ENCODE measurements at regions not wholly inside any gene's neighbourhood (a gene's known extent, or its start where the extent isn't known, plus 50 kb on each side); places are given as distances from the start of the nearest gene placed in this dataset.

GRCh38 chr1:198400063-198400462 is 140.4 kb downstream of the ATP6V1G3 start:
- H3K4me3 ChIP-seq (ENCODE audit: control insufficient read depth, low read depth, low read length), result no peak overlapping the region
- no peak for TF ChIP-seq CTCF (IDR thresholded peaks at IDR 0.05; ENCODE audit: control insufficient read depth, insufficient read depth, low read depth, low read length, missing control alignments)
- DNase-seq (ENCODE audit: low read depth), result no peak

- no peak for DNase-seq (ENCODE audit: low read depth)
- TF ChIP-seq CTCF (IDR thresholded peaks at IDR 0.05; ENCODE audit: control insufficient read depth, insufficient read depth, low read depth, low read length, missing control alignments), result no peak
- no peak overlapping the region for H3K4me3 ChIP-seq (ENCODE audit: control insufficient read depth, low read depth, low read length)
These were observed 141.0 kb downstream of the ATP6V1G3 start for GRCh38 chr1:198399452-198399851.

GRCh38 chr1:198397208-198397808 is 143.2 kb downstream of the ATP6V1G3 start:
- no peak for DNase-seq (ENCODE audit: low read depth)
- no peak for TF ChIP-seq CTCF (IDR thresholded peaks at IDR 0.05; ENCODE audit: control insufficient read depth, insufficient read depth, low read depth, low read length, missing control alignments)
- H3K4me3 ChIP-seq (ENCODE audit: control insufficient read depth, low read depth, low read length), result no peak overlapping the region

GRCh38 chr1:198391393-198392020 is 149.0 kb downstream of the ATP6V1G3 start:
- DNase-seq (ENCODE audit: low read depth), result no peak

GRCh38 chr1:198387587-198387986 is 152.9 kb downstream of the ATP6V1G3 start:
- no peak for DNase-seq (ENCODE audit: low read depth)
- no peak for TF ChIP-seq CTCF (IDR thresholded peaks at IDR 0.05; ENCODE audit: control insufficient read depth, insufficient read depth, low read depth, low read length, missing control alignments)
- H3K4me3 ChIP-seq (ENCODE audit: control insufficient read depth, low read depth, low read length), result no peak overlapping the region

More at GRCh38 chr1:198391393-198392020, 149.0 kb downstream of the ATP6V1G3 start:
- TF ChIP-seq CTCF (IDR thresholded peaks at IDR 0.05; ENCODE audit: control insufficient read depth, insufficient read depth, low read depth, low read length, missing control alignments), result no peak
- H3K4me3 ChIP-seq (ENCODE audit: control insufficient read depth, low read depth, low read length), result no peak overlapping the region

- no peak overlapping the region for H3K4me3 ChIP-seq (ENCODE audit: control insufficient read depth, low read depth, low read length)
- DNase-seq (ENCODE audit: low read depth), result no peak
- TF ChIP-seq CTCF (IDR thresholded peaks at IDR 0.05; ENCODE audit: control insufficient read depth, insufficient read depth, low read depth, low read length, missing control alignments), result no peak
These were observed 160.2 kb downstream of the ATP6V1G3 start for GRCh38 chr1:198380275-198380674.

All from AG09309 (cell line).